ENCODE measurements at regions not wholly inside any gene's neighbourhood (a gene's known extent, or its start where the extent isn't known, plus 50 kb on each side); places are given as distances from the start of the nearest gene placed in this dataset.

GRCh38 chr12:11946161-11946560, 124.6 kb upstream of the BCL2L14 start:
- DNase-seq = no peak

DNA sequence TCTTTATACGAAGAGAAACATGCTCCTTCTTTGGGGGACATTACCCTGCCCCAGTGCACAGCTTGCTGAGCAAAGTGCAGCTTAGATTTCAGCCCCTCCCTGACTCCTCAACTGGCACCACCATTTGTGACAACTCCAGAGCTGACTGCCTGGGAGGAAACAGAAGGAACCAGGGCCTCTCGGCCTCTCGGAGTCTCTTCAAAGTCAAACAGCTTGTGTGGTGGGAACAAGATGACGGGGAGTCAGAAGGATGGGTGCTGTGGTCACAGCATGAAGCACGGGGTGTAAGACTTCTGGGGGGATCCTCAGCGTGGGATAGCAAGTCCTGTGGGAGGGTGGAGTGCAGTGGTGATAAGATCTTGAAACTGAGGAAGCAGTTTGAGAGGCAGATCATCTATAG, 123.5 kb upstream of the BCL2L14 start:
- DNase-seq = peak in 1 of 2 donors; percentile 70

DNA sequence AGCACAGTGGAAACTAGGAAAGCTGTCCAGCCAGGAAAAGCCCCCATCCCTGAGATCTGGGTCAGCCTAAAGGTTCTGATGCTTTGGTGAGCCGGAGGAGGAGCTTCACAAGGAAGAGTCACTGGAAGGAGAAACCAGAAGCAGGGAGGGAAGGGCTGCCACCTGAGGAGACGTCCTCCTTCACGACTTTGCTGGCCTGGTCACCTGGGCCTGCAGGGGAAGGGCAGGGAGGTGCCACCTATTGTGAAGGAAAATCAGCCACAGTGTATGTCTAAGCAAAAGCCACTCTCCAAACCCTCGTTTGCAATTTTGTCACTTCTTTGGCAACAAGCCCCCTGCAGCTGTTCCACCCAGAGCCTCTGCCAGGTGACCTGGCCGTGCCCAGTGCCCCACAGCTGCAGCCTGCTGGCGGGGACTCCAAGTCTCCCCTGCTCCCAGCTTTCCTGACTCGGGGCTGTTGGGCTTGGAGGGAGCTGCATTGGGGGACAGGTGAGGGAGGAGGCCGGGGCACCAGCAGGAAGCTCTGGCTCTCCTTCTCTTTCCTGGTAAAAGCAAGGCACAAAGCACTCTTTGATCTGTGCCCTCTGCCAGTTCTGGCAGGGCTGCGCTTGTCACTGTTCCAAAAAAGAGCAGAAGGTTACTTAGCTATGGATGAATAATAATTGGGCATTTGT, 120.9 kb upstream of the BCL2L14 start:
- DNase-seq = no peak

- DNase-seq = no peak
Observed at GRCh38 chr12:11951209-11951608, 119.5 kb upstream of the BCL2L14 start.

DNA sequence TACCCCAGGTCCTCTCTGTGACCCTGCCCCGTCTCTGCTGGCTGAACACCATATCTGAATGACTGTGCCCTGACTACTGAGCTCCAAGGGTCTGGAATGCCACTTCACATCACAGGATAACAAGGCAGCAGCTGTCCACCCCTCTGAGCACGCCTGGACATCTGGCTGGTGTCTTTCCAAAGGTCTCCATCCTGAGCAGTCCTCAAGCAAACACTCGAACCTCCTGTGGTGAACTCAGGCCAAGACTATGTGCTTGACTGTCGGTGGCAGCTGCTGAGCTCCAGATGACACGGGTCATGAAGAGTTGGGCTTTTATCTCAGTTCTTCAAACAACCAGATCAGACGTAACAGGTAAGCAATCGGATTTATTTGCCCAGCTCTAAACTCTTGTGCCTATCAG, 117.2 kb upstream of the BCL2L14 start:
- DNase-seq = no peak

DNA sequence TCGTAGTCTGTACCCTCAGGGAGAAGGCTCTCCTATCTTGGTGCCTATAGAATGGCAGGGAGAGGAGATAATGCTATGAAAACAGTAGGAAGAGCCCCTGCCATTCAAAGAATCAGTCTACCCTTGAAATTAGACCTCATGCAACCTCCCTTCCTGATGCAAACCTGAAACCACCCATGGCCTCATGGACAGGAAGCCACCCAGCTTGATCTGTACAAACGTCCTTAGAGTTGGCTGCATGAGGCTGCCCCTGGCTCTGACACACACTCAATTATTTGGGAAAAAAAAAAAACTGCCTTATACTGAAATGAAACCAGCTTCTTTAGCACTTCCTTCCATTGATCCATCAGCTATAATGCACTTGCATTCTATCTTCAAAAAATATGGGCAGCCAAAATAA, 116.6 kb upstream of the BCL2L14 start:
- peak in 1 of 2 donors; percentile 26 for DNase-seq

DNA sequence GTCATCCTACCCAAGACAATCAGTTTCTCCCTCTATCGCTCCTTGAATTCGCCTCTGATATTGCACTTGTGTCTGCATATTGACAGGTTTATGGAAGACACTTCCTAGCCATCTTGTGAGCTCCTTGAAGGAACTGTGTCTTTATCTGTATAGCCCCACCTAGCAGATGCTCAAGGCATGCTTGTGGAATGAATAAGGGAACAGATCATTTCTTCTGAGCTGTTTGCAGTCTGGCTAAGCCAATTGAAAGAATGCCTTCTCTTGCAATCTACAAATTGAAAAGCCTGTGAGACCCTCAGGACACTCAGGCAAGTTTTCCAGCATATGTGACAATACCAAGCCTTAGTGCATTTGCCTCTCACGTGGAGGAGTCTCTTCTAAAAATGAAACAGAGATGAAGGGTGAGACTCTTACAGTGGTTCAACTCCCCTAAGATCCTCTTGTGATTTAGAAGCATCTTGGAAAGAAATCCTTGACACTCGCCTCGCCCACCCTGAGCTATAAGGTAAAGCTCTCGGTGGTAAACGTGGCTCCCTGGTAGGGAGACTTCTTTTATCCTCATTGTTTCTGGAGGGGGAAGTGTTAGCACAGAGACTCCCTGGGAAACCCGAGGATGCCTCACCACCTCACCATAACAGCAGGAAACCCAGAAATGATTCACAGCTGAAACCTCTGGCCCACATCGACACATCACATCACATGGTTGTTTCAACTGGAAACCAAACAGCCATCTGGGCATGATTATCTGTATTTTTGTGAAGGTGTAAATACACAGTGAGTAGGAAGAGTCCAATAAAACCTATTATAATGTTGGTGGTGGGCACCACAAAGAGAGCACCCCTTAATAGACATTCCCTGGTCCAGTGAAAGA, 112.3 kb upstream of the BCL2L14 start:
- DNase-seq = peak in 1 of 2 donors; percentile 87

DNA sequence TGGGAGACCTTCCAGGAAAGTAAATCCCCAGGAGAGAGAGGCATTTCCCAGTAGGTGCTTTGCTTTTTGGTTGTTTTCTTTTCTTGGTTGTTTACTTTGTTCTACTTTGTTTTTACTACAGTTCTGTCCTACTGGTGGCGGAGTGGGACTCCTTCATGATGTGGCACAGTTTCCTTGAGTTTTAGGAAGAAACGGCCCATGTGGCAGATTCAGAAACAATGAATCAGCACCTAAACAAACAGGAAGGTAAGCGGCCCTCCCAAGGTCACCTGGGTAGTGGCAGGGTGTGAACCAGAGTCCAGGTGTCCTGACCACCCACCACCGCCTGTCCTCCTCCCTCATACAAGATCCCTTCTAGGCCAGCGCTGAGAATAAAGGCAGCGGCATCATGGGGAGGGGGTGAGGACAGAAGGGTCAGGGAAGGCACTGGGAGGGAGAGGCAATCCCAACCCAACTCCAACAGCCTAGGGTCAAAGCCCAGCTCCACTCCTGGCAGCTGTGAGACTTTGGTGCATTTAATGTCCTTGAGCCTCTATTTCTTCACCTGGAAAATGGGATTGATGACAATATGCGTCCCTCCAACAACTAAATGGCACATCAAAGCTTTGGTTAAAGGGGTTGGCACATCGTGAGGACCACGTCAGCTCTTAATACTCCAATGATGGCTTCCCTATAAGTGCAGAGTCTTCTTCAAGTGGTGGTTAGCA, 111.5 kb upstream of the BCL2L14 start:
- no peak for DNase-seq

DNA sequence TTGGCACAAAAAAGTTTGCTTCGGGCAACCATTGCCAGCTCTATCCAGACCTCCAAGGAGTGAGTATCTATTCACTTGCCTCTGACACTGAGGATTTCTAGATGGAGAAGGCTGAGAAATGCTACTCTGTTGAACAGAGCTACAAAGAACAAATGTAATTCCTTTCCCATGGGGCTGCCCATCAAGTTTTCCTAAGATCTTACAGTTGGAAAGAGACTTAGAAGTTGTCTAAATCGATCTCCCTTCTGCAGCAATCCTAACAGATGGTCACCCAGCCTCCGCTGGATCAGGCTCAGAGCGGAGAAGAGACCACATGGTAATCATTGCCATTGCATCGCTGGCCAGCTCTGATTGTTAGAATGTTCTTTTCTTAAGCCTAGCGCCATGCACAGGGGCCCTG, 110.1 kb upstream of the BCL2L14 start:
- no peak for DNase-seq

DNA sequence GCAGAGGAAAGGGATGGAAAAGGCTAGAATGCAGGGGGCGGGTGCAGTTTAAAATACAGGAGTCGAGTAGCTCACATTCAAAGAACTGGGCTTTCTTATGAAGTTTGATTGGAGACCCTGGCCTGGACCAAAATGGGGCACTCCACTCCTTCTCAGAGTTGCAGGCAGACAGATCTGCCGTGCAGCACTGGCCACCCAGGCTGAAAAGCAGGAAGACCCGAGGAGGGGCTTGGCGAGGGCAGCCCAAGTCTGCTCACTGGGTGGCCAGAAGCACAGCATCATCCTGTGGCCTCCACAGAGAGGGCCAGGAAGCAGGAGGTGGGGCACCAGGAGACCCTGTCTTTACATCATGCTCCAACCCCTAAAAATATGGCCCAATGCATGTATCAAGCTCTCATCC, 109.1 kb upstream of the BCL2L14 start:
- no peak for DNase-seq

DNA sequence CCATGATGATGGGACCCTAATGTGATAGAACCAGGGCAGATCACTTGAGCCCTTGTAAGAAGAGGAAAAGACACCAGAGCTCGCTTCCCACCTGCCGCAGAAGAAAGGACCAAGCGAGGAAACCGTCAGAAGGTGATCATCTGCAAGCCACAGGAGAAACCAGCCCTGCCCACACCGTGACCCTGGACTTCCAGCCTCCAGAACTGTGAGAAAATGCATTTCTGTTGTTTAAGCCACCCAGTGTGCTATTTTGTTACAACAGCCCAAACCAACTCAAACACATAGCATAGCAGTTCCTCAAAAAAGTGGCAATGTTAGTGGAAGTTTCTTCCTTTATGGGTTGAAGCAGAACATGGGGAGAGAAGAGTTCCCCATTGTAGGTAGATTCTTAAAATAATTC, 107.9 kb upstream of the BCL2L14 start:
- DNase-seq = peak in 1 of 2 donors; percentile 73

DNA sequence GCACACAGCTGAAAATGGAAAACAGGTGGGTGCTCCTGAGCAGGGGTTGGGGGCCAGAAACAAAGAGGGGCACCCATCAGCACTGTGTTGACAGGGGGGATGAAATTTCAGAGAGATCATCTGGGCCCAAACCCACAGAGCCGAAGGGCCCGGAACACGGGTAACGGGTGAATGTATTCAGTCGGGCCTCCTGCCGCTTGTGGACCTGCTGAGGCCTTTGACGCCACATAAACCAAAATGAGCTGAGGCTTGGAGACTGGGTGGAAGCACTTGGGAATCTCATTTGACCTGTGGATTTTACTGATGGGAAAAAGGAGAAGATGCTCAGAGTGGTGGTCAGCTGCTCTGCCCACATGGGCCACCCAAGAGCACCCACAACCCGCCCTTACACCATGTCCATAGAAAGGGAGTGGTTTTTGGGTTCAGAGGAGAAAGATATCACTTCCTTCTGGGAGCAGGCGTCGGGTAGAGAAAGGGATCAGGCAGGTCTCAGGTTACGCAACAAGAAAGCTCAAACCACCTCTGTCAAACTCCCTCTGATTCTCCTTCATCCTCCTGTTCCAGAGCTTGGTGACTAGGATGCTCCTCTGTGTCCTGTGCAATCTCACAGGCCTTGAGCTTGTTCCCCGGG, 106.8 kb upstream of the BCL2L14 start:
- no peak for DNase-seq

GRCh38 chr12:11965258-11965910, 105.4 kb upstream of the BCL2L14 start:
- no peak for DNase-seq

DNA sequence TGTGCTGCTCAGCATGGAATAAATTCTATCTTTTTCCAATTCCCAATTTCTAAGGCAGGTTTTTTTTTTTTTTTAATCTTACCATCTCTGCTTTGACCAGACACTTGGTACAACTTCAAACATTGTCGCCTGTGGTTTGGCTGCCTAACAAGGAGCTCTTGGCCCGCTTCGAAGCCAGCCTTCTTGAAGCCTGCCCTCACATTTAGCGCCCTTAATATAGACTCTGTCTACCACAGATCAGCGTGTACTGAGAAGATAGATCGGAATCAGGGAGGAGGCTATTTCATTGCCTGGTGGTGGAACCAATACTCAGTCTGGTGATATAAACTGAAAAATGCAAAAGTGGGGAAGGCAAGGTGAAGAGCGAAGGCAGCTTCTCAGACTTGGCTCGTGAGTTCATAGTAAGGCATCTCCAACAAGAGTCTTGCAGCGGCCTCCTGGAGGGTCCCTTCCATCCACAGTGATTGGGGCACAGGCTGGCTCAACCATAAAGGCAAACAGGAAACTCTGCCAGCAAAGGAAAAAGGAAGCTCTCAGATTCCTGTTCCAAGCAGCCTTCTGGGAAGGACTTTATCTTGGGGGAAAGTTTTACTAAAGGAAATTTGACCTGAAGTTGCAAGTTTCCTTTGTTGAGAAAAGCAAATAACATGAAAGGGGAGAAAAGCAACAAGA, 103.2 kb upstream of the BCL2L14 start:
- no peak for DNase-seq

DNA sequence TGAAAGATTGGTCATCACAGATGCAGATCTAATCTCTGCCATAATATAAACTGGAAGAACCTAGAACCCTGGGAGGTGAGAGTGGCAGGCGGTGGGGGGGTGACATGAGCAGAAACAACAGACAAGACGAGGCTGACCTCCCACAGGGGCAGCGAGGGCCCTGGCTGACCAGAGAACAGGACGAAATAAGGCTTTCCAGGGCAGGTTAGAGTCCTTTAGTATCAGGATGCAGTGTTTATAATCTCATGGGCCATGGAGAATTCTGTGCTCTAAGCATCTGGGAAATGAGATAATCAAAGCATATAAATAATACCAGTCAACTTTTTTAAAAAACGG, 102.7 kb upstream of the BCL2L14 start:
- no peak for DNase-seq

GRCh38 chr12:11968516-11968915, 102.2 kb upstream of the BCL2L14 start:
- DNase-seq = no peak

DNA sequence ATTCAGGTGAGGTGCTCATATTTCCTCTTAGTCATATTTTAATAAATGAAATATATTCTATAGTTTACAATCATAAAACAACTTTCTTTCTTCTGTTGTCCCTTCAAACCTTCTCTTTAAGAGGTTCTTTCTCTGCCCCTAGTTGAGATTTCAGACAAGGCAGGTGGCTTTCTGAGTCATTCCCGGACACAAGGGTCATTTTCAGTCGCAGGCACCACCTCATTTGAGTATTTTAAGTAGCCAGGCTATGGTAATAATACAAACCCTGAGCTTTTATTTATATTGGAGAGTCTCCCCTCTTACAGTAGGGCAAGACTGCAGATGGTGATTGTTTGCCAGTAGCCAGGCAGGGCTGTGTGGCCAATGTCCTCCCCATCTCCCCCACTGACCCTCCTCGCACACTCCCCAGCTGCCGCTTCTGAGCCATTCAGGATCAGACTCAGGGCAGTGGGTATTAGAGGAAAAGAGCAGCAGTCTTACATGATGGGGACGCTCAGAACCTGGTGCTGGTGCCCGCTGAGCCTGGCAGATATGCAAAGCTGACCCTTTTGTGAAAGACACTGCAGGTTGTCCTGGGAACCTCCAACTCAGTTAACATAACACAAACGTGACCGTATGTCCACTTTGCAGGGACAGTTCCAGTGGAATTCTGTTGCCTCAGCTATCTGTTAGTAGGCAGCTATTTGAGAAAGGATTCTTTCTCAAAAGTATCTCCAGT, 101.1 kb upstream of the BCL2L14 start:
- no peak for DNase-seq

DNA sequence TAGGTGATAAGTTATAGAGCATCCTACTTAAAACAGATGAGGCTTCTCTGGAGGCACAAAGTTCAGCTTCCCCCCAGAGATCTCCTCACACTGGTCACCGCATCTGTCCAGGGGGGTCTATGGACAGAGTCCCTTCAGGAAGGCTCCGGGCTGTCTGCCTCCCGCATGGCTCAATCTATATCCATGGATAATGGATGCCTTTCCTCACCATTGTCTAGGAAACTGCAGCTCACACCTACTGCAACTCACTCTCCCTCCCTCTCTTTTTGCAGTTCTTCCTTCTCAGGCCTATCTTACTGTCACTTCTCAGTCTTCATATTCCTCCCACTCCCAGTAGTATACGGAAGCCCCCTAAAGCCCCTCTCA, 100.6 kb upstream of the BCL2L14 start:
- no peak for DNase-seq

DNA sequence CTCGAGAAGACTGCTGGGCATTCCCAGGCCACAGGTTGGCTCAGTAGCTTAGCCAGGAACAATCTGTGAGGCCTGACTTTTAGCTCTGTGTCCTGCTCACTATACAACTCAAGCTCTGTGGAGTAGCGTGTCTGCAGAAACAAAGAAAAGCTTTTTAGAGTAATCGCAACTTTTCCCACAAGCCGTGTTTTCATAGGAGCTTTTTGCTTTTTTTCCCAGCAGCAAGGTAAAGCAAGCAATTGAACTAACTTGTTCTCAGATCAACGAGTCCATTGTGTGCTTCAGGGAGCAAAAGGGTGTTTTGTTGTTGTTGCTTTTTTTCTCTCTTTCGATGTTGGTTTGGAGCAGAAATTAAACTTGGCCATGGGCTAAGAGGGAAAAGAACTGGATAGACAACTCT, 97.3 kb upstream of the BCL2L14 start:
- no peak for DNase-seq

DNA sequence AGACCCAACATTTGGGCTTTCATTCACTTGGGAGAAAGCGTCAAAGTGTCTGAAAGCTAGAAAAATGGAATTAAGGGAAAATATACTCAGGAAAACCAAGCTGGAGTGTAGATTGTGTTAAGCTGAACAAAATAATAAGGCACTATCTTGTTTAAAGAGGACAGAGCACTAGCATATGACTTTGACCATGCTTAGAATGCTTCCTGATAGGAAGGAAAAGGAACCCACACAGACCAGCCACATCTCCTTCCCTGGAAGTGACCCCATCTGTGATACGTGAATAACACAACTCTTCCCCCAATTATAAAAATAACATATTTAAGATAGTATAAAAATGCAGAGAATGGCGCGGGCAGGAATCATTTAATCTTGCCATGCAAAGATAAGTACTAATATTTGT, 94.7 kb upstream of the BCL2L14 start:
- no peak for DNase-seq

DNA sequence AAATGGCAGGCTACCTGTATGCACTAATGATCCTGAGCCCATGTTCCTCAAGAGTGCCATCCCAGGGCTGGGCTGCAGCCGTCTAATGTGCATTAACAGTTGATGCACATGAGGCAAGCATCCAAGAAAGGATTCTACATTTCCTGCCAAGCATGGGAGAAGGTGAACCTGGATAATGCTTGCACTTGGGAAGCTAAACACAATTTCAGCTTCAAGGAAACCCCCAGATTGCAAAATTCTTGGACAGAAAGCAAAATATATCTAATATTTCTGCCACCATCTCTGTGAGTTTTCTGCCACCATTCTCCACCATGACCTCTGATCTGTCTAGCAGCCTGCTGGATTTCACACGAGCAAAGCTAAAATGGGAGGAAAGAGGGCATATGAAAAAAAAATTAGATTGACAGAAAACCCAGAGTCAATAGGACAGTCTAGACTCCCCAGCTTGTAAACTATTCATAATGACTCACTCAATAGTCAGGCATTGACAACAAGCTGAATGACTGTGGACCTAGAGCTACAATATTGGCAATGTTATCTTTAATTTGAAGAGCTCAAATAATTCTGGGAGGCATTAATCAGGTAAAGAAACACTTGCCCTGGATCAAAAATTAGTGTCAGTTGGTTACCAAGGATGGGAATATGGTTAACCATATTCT, 91.9 kb upstream of the BCL2L14 start:
- DNase-seq = peak in 1 of 2 donors; percentile 12
